A549 (cell line): ENCODE measurements at regions not wholly inside any gene's neighbourhood (a gene's known extent, or its start where the extent isn't known, plus 50 kb on each side); places are given as distances from the start of the nearest gene placed in this dataset.

ENCODE experiments used
- CBX8 ChIP-seq: fragments of 200-600 bp; sonication (generic); IDR thresholded peaks from 2 replicates; pipeline ENCODE4 v1.6.1; 2016
- CEBPB ChIP-seq, 2 experiments: fragments of >200 bp in 1 of 2; sonication (Bioruptor Twin) in 1 of 2; formaldehyde crosslinking in 1 of 2; IDR thresholded peaks; 2 replicates each; pipeline ENCODE4 v1.6.1; 2012 to 2016
- CHD2 ChIP-seq: fragments of 150-350 bp; IDR thresholded peaks from 2 replicates; pipeline ENCODE4 v1.6.1; 2014; ENCODE audit warnings: low read length; ENCODE audit not compliant: partially characterized antibody
- CHD4 ChIP-seq: fragments of 200-600 bp; sonication (generic); IDR thresholded peaks from 2 replicates; pipeline ENCODE4 v1.6.1; 2016; ENCODE audit warnings: antibody characterized with exemption, mild to moderate bottlenecking, borderline replicate concordance
- HDAC2 ChIP-seq: fragments of 200-600 bp; sonication (generic); IDR thresholded peaks from 2 replicates; pipeline ENCODE4 v1.6.1; 2016
- KDM1A ChIP-seq: fragments of 200-600 bp; sonication (generic); IDR thresholded peaks from 2 replicates; pipeline ENCODE4 v1.6.1; 2016; ENCODE audit warnings: low read depth, mild to moderate bottlenecking
- KDM5A ChIP-seq: fragments of 200-600 bp; sonication (generic); IDR thresholded peaks from 2 replicates; pipeline ENCODE4 v1.6.1; 2016; ENCODE audit warnings: antibody characterized with exemption, mild to moderate bottlenecking
- MAX ChIP-seq: IDR thresholded peaks from 2 replicates; pipeline ENCODE4 v1.6.1; 2012
- POLR2A ChIP-seq: IDR thresholded peaks from 2 replicates; pipeline ENCODE4 v1.6.1; 2012; ENCODE audit warnings: mild to moderate bottlenecking, low read length
- RAD21 ChIP-seq, 2 experiments: fragments of >200 bp in 1 of 2; sonication (Bioruptor Twin) in 1 of 2; formaldehyde crosslinking in 1 of 2; IDR thresholded peaks in 1 of 2; conservative IDR thresholded peaks in 1 of 2; 2 replicates in 1 of 2; 3 replicates in 1 of 2; pipeline ENCODE4 v1.6.1; 2012 to 2018; ENCODE audit warnings: inconsistent platforms in 1 of 2
- RCOR1 ChIP-seq: fragments of 150-350 bp; IDR thresholded peaks from 2 replicates; pipeline ENCODE4 v1.6.1; 2014; ENCODE audit warnings: antibody characterized with exemption, low read length, low read depth
- TFCP2L1 ChIP-seq: fragments of 250-450 bp; sonication (Bioruptor Pico); IDR thresholded peaks from 2 replicates; pipeline ENCODE4 v1.5.0; 2021; ENCODE audit warnings: mild to moderate bottlenecking
- ZFP36 ChIP-seq: fragments of 450-650 bp; IDR thresholded peaks from 2 replicates; pipeline ENCODE4 v1.6.1; 2014; ENCODE audit warnings: borderline replicate concordance; ENCODE audit not compliant: partially characterized antibody
- TF ChIP-seq, protein P1 (sequence below): fragments of >200 bp; sonication (Bioruptor Twin); formaldehyde crosslinking; IDR thresholded peaks from 3 replicates; pipeline ENCODE4 v1.5.1; 2016

DNA sequence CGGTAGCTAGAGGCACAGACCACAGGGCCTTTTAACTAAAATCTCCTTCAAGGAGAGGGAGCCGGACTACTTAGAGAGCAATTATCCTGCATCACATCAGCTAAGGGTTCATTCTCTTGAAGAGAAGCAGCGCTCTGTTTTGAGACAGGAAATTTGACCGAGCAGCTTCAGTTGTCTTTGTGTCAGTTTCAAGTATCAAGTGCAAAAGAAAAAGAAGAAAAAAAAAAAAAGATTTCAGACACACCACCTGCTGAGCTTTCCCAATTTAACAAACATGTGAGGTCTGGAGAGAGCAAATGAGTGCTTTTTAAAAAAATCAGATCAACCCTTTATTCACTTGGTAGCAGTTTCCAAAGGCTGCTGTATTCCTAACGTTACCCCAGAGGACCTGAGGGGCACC, 273.5 kb upstream of the POU3F2 start:
- TF ChIP-seq RAD21 (conservative IDR thresholded peaks at IDR 0.05 in 1 of 2, IDR thresholded peaks at IDR 0.05 in 1 of 2) (no peak), CEBPB (IDR thresholded peaks at IDR 0.05) (no peak), TFCP2L1 (CRISPR knock-in tag) (no peak), ZFP36 (no peak), CHD4 (no peak), KDM5A (no peak), KDM1A (no peak), CHD2 (no peak), RCOR1 (no peak), CBX8 (no peak), POLR2A (no peak), MAX (no peak), HDAC2 (no peak)
- TF ChIP-seq, protein P1, sequence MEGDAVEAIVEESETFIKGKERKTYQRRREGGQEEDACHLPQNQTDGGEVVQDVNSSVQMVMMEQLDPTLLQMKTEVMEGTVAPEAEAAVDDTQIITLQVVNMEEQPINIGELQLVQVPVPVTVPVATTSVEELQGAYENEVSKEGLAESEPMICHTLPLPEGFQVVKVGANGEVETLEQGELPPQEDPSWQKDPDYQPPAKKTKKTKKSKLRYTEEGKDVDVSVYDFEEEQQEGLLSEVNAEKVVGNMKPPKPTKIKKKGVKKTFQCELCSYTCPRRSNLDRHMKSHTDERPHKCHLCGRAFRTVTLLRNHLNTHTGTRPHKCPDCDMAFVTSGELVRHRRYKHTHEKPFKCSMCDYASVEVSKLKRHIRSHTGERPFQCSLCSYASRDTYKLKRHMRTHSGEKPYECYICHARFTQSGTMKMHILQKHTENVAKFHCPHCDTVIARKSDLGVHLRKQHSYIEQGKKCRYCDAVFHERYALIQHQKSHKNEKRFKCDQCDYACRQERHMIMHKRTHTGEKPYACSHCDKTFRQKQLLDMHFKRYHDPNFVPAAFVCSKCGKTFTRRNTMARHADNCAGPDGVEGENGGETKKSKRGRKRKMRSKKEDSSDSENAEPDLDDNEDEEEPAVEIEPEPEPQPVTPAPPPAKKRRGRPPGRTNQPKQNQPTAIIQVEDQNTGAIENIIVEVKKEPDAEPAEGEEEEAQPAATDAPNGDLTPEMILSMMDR = no peak
